HG03196 (cell line): ENCODE measurements at regions not wholly inside any gene's neighbourhood (a gene's known extent, or its start where the extent isn't known, plus 50 kb on each side); places are given as distances from the start of the nearest gene placed in this dataset.

Experiments
- ATAC-seq: cut with Tn5 transposase; IDR thresholded peaks from one replicate; pipeline ENCODE4 v1.9.1; 2021; ENCODE audit not compliant: unreplicated experiment

GRCh38 chr2:47266939-47267710 lies 90.8 kb upstream of the CALM2 start:
- no peak for ATAC-seq

DNA sequence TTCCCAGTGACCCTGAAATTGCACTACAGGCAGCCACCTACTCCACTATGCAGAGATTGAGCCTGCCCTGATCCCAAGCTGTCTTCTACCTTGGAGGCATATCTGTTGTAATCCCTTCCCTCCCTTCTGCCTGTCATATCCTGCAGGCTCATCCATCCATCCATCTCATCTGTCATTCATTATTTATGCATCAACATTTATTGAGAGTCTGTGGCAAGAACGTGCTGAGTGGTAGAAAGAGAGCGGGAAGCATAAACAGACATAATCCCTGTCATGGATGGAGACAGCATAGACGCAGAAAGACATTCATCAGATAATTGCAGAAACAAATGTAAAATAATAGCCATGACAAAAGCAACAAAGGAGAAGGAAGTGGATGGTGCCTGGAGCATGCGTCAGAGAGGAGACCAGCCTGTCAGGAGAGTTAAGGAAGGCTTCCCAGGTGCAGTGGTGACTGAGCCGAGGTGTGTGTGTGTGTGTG lies 89.5 kb upstream of the CALM2 start:
- ATAC-seq, result no peak

GRCh38 chr2:47265158-47265557 lies 88.8 kb upstream of the CALM2 start:
- no peak for ATAC-seq

DNA sequence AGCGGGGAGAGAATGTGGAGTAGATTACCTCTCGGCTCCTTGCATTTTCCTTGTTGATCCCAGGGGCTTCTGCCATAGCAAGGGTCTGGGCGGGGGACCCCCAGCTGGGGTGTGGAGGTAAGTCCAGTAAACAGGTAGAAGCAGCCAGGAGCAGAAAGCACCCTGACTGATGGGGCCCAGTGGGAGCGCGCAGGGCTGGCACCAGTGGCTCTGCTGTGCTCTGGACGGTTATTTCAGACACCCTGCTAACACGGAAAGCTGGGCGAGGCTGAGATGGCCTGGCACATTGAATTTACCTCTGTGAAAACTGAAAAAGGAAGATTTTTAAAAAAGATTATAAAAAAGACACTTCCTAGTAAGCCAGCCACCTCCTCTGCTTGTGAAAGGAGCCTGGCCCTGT lies 88.4 kb upstream of the CALM2 start:
- ATAC-seq, result no peak

DNA sequence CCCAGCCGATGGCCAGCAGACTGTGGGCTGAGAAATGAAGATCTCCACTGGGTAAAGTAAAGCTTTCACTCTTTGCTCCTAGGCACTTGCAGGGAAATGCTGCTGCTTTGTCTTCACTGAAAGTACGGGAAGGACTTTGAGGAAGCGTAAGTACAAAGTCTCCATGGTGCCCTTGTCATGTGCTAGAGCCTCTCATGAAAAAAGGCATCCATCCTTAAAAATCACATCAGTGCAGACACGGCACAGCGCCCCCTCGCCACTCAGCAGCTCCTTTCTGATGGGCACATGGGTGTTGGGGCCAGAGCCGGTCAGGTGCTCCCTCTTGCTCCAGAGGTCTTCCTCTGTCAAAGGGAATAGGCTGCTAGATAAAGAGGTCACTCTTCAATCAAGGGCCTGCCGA lies 87.8 kb upstream of the CALM2 start:
- ATAC-seq, result no peak

DNA sequence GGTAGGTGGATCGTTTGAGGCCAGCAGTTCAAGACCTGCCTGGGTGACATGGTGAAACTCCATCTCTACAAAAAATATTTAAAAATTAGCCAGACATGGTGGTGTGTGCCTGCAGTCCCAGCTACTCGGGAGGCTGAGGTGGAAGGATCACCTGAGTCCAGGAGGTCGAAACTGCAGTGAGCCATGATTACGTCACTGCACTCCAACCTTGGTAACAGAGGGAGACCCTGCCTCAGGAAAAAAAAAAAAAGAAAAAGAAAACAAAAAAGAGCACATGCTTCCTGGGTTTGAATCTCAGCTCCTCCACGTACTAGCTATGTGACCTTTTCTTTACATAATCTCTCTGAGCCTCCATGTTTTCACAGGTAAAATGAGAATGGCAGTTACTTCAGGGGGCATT lies 86.3 kb upstream of the CALM2 start:
- no peak for ATAC-seq

DNA sequence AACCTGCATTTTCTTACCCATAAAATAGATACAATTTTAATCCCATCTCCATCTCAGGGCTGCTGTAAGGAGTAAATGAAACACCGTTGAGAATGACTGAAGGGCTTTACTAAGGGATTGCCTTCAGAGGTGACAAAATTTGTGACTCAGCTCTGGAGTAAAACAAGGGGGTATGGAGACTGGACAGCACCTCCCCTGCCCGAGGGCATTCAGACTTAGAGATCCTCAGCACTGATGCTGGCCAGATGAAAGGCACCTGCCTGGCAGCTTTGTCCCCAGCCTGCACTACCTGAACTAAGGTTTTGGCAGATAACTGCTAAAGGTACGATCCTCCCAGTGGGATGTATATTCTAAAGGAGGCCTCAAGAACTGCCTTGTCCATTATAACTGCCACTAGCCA lies 84.7 kb upstream of the CALM2 start:
- no peak for ATAC-seq

- ATAC-seq, result no peak
These were observed 83.5 kb upstream of the CALM2 start for GRCh38 chr2:47259829-47260228.

- no peak for ATAC-seq
These were observed 81.6 kb upstream of the CALM2 start for GRCh38 chr2:47257946-47258348.

DNA sequence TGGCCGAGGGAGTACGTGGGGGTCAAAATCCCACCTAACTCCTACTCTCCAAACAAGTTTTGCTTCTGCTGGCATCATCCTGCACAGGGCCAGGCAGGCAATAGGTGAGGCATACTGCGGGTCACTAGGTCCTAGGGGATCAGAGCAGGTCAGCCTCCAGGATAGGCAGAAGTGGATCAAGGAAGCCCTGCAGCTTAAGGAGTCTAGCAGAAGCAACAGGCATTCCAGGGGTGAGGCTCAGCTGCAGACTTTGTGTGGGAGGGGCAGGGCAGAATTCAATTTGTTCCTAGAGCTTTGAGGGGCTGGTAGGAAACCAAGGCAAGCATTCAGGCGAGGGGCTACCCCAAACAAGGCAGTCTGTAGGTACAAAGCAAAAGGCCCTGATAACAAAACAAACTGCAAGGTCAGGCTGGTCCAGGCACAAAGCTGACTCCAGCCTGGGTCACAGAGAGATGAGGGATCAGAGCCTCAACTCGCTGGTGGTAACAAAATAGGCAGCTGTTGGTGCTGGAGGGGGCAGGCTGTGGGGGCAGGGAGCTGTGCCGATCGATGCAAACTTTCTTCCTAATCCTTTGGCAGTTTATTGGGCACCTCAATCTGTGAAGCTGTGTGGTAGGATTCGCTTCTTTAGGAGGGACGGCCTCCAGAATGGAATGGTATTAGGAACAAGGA lies 80.2 kb upstream of the CALM2 start:
- no peak for ATAC-seq

DNA sequence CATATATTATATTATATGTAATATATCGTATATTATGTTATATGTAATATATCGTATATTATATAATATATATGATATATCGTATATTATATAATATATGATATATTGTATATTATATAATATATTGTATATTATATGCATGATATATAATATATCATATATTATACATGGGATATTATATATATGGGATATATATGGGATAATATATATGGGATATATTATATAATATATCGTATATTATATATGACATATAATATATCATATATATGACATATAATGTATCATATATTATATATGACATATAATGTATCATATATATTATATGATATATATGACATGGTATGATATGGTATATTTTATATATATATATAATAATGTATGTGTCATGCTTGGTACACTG lies 79.5 kb upstream of the CALM2 start:
- no peak for ATAC-seq

GRCh38 chr2:47254464-47254863 lies 78.2 kb upstream of the CALM2 start:
- ATAC-seq, result no peak

DNA sequence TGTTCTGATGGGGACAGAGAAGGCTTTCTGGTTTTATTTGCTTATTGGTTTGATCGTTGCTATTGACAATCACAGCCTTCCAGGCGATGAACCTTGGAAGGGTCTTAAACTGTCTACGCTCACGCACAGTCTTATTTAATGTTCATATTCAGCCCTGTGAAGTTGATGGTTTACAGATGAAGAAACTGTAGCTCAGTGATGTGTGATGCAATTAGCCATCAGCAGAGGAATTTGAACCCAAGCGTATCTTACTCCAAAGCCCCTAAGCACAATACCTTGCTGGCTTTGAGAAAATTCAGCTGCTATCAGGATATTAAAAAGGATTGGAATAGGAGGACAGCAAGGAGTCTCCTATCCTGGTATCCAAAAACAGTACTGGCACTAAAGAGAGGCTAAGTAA lies 77.1 kb upstream of the CALM2 start:
- no peak for ATAC-seq

DNA sequence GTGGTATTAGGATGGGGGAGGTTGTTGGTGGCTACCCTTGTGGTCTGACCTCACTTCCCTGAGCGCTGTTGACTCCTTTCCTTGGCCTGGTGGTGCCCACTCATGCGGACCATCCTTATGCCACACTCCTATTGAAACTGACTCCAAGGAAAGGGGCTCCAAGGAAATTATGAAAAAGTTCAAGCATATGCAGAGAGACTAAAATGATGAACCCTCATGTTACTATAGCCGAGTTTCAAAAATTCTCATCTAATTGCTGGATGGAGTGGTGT lies 75.0 kb upstream of the CALM2 start:
- ATAC-seq, result no peak

DNA sequence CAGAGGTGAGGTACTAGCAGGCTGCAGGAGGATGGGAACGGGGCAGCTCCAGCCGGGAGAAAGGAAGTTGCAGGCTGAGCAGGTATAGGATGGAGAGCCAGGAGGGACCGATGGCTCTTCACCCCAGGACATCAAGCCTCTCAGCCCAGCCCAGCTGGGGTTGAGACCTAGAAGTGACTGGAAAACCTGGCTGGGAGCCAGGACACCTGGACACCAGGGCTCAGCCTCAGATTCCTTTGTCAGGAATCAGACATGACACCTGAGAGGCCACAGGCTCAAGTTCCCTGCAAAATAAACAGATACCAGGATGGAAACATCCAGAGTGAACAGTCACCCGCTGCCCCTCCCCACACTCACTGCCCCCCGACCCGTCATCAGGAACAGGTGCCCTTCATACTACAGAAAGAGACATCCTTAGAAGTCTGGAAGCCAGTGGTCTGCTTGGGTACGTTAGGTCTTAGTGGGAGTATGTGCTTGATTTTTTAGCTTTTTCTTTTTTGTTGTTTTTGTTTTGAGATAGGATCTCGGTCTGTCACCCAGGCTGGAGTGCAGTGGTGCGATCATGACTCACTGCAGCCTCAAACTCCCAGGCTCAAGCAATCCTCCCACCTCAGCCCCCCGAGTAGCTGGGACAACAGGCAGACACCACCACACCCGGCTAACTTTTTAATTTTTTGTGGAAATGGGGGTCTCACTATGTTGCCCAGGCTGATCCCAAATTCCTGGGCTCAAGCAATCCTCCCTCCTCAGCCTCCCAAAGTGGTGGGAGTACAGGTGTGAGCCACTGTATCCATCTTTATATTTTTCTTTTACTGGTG lies 74.5 kb upstream of the CALM2 start:
- no peak for ATAC-seq

- no peak for ATAC-seq
These were observed 73.6 kb upstream of the CALM2 start for GRCh38 chr2:47249931-47250330.

DNA sequence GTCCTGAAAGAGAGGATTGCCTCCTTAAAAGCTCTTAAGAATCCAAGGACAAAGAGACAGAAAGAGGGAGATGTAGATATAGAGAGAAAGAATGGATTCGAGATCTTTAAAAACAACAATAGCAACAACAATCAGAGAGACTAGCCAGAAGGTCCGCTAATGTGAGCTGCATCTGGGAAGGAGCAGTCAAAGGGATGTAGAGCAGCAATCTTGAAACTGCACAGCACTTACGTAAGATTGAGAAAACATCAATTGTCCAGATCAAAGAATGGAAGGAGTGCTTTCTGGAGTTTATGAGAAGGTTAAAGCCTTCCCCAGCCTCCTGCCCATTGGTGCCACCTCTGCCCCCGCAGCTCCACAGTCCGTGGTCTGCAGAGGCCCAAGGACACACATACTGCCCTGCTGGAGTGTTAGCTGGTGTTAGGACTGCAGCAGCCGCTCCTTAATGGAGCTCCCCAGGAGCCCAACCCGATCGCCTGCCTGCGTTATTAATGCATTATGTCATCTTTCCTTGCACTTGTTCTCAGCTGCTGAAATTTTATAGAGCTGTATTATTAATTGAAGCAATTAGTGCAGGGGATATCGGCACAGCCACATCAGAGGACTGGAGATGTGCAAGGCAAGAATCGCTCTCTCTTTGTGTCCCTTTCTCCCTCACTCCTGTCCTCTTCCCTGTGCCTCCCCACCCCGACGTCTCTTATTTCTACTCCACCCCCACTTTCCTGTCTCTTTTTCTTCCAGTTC lies 73.0 kb upstream of the CALM2 start:
- ATAC-seq, result no peak

GRCh38 chr2:47243596-47244323 lies 67.4 kb upstream of the CALM2 start:
- no peak for ATAC-seq

GRCh38 chr2:47241715-47242114 lies 65.4 kb upstream of the CALM2 start:
- no peak for ATAC-seq

GRCh38 chr2:47239119-47239969 lies 63.0 kb upstream of the CALM2 start:
- no peak for ATAC-seq
